Activated naive CD8-positive, alpha-beta T cell treated with anti-CD3 and anti-CD28 coated beads for 36 hours (primary cell): ENCODE measurements at regions not wholly inside any gene's neighbourhood (a gene's known extent, or its start where the extent isn't known, plus 50 kb on each side); places are given as distances from the start of the nearest gene placed in this dataset.

ENCODE experiments used
- DNase-seq: peaks from one replicate; pipeline ENCODE4 v3.0.0; 2021
- H3K27ac Mint-ChIP-seq: one replicate; pipeline ENCODE4 v1.8.0; 2022; ENCODE audit warnings: mild to moderate bottlenecking, moderate library complexity, mixed read lengths
- H3K27me3 Mint-ChIP-seq: one replicate; pipeline ENCODE4 v1.8.0; 2022; ENCODE audit warnings: mild to moderate bottlenecking, mixed read lengths
- H3K36me3 Mint-ChIP-seq: one replicate; pipeline ENCODE4 v1.8.0; 2021; ENCODE audit warnings: mild to moderate bottlenecking, mixed read lengths
- H3K4me1 Mint-ChIP-seq: one replicate; pipeline ENCODE4 v1.8.0; 2021; ENCODE audit warnings: mixed read lengths
- H3K4me3 Mint-ChIP-seq: one replicate; pipeline ENCODE4 v1.8.0; 2022; ENCODE audit warnings: mild to moderate bottlenecking, moderate library complexity, mixed read lengths
- H3K9me3 Mint-ChIP-seq: one replicate; pipeline ENCODE4 v1.8.0; 2022; ENCODE audit warnings: mixed read lengths

DNA sequence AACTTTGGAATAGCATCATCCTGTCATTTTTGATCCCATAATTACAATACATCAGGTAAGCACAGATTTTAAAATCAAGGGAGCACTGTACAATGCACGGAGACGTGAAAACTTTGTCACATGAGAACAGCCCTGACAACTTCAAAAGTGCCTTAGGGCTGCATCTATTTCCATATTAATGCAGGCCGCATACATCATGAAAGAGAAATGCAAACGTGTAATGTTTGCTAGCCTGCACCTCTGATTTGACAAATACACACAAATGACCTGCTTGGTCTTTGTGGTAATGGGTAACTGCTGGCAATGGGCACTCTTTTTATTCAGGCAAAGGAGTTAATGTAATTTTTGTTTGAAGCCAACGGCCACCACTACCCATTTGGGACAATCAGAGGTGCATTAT lies 202.0 kb upstream of the EPHA4 start:
- no peaks in the 10 kb centered on the region for H3K27me3 Mint-ChIP-seq
- no peak overlapping the region for H3K4me3 Mint-ChIP-seq
- H3K27ac Mint-ChIP-seq: no peak overlapping the region
- H3K4me1 Mint-ChIP-seq: no peaks in the 10 kb centered on the region
- DNase-seq: no peak
- no peaks in the 10 kb centered on the region for H3K36me3 Mint-ChIP-seq
- H3K9me3 Mint-ChIP-seq: no peaks in the 10 kb centered on the region

- Mint-ChIP-seq H3K4me1 (no peaks in the 10 kb centered on the region), H3K4me3 (no peak overlapping the region), H3K27me3 (no peaks in the 10 kb centered on the region), H3K36me3 (no peaks in the 10 kb centered on the region), H3K27ac (no peak overlapping the region), H3K9me3 (no peaks in the 10 kb centered on the region)
- no peak for DNase-seq
Observed at GRCh38 chr2:221771297-221771696, 199.2 kb upstream of the EPHA4 start.

DNA sequence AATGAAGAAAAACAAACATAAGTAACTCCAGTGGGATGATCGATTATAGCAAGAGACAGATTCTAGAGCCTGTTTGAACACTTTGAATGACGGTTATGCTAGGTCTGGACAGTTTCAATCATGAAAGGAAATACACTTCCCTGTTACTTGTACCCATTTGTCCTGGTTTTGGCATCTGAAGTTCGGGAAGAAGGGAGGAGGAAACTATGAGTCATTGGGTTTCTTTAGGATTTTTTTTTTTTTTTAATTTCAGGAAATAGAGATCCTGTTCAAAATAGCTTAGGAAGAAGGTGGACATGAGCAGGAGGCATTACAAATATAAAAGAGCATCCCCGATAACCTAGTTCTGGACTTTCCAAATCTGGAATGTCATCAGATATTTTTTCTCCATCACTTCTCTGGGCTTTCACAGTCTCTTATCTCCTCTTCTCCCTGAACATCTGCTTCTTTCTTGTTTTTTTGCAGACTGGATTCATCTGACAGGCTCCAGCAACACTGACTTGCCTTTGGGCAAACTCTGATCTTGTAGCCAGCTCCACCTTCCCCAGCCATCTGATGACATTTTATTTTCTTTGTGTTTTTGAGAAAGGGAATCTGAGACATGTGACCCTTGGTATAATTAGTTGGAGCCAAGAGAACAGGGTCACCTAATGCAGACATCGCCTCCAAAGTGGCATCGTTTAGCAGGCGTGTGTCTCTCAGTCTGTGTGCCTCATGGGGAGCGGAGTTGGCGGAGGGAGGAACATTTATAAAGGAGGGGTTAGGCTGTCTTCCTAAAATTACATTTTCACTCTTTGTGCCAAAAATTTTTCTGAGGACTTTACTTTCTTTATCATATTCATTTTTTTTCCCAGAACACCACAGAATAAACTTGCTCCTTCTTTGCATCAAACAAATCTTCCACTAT lies 195.3 kb upstream of the EPHA4 start:
- H3K27ac Mint-ChIP-seq: no peak overlapping the region
- no peaks in the 10 kb centered on the region for H3K4me1 Mint-ChIP-seq
- H3K27me3 Mint-ChIP-seq: no peaks in the 10 kb centered on the region
- no peaks in the 10 kb centered on the region for H3K36me3 Mint-ChIP-seq
- no peaks in the 10 kb centered on the region for H3K9me3 Mint-ChIP-seq
- no peak for DNase-seq
- H3K4me3 Mint-ChIP-seq: no peak overlapping the region

GRCh38 chr2:221762496-221762895 lies 190.4 kb upstream of the EPHA4 start:
- H3K9me3 Mint-ChIP-seq: peaks cover 10% of the 10 kb centered on the region
- no peak overlapping the region for H3K4me3 Mint-ChIP-seq
- H3K36me3 Mint-ChIP-seq: no peaks in the 10 kb centered on the region
- H3K4me1 Mint-ChIP-seq: no peaks in the 10 kb centered on the region
- H3K27ac Mint-ChIP-seq: no peak overlapping the region
- DNase-seq: no peak
- H3K27me3 Mint-ChIP-seq: no peaks in the 10 kb centered on the region

GRCh38 chr2:221761260-221761659 lies 189.2 kb upstream of the EPHA4 start:
- H3K4me1 Mint-ChIP-seq: no peaks in the 10 kb centered on the region
- H3K36me3 Mint-ChIP-seq: no peaks in the 10 kb centered on the region
- H3K9me3 Mint-ChIP-seq: peaks cover 10% of the 10 kb centered on the region
- no peak overlapping the region for H3K27ac Mint-ChIP-seq
- no peak overlapping the region for H3K4me3 Mint-ChIP-seq
- H3K27me3 Mint-ChIP-seq: no peaks in the 10 kb centered on the region
- no peak for DNase-seq

- Mint-ChIP-seq H3K4me1 (no peaks in the 10 kb centered on the region), H3K36me3 (no peaks in the 10 kb centered on the region), H3K27ac (no peak overlapping the region), H3K9me3 (peaks cover 11% of the 10 kb centered on the region), H3K27me3 (no peaks in the 10 kb centered on the region), H3K4me3 (no peak overlapping the region)
- no peak for DNase-seq
Observed at GRCh38 chr2:221758076-221758475, 186.0 kb upstream of the EPHA4 start.

GRCh38 chr2:221753401-221753800 lies 181.3 kb upstream of the EPHA4 start:
- no peaks in the 10 kb centered on the region for H3K36me3 Mint-ChIP-seq
- DNase-seq: no peak
- H3K4me3 Mint-ChIP-seq: no peak overlapping the region
- no peak overlapping the region for H3K27ac Mint-ChIP-seq
- H3K27me3 Mint-ChIP-seq: no peaks in the 10 kb centered on the region
- H3K9me3 Mint-ChIP-seq: peaks cover 6% of the 10 kb centered on the region
- H3K4me1 Mint-ChIP-seq: no peaks in the 10 kb centered on the region

GRCh38 chr2:221752781-221753180 lies 180.7 kb upstream of the EPHA4 start:
- Mint-ChIP-seq H3K27ac (no peak overlapping the region), H3K36me3 (no peaks in the 10 kb centered on the region), H3K4me3 (no peak overlapping the region), H3K9me3 (peaks cover 6% of the 10 kb centered on the region), H3K27me3 (no peaks in the 10 kb centered on the region), H3K4me1 (no peaks in the 10 kb centered on the region)
- no peak for DNase-seq

- no peak overlapping the region for H3K4me3 Mint-ChIP-seq
- DNase-seq: no peak
- H3K9me3 Mint-ChIP-seq: peaks cover 3% of the 10 kb centered on the region
- H3K36me3 Mint-ChIP-seq: no peaks in the 10 kb centered on the region
- no peaks in the 10 kb centered on the region for H3K4me1 Mint-ChIP-seq
- H3K27me3 Mint-ChIP-seq: no peaks in the 10 kb centered on the region
- H3K27ac Mint-ChIP-seq: no peak overlapping the region
Observed at GRCh38 chr2:221750316-221750715, 178.2 kb upstream of the EPHA4 start.

DNA sequence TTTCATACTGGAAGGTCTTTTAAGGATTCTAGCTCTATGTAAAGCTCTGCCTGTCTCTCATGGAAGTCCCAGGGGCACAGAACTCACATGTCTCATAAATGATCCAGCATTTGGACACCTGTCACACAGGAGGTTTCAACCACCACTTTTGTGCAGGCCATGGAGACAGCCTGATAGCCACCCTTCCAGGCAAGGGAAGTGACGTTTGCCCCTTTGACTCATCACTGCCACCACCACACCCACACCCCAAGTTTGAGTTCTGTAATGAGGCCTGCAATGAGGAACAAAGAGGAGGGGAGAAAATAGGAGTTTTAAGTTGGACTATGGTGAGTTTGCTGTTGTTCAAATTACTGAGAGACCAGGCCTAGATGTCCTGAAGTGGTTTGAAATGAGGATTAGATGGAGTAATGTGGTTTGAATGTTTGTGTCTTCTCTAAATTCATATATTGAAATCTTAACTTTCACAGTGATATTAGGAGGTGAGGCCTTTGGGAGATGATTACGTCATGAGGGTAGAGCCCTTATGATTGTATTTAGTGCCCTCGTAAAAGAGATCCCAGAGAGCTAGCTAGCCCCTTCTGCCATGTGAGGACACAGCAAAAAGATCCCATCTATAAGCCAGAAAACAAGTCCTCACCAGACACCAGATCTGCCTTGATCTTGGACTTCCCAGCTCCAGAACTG lies 175.3 kb upstream of the EPHA4 start:
- Mint-ChIP-seq H3K9me3 (peaks cover 7% of the 10 kb centered on the region), H3K36me3 (no peaks in the 10 kb centered on the region), H3K27ac (no peak overlapping the region), H3K4me3 (no peak overlapping the region), H3K4me1 (no peaks in the 10 kb centered on the region), H3K27me3 (no peaks in the 10 kb centered on the region)
- DNase-seq: no peak

DNA sequence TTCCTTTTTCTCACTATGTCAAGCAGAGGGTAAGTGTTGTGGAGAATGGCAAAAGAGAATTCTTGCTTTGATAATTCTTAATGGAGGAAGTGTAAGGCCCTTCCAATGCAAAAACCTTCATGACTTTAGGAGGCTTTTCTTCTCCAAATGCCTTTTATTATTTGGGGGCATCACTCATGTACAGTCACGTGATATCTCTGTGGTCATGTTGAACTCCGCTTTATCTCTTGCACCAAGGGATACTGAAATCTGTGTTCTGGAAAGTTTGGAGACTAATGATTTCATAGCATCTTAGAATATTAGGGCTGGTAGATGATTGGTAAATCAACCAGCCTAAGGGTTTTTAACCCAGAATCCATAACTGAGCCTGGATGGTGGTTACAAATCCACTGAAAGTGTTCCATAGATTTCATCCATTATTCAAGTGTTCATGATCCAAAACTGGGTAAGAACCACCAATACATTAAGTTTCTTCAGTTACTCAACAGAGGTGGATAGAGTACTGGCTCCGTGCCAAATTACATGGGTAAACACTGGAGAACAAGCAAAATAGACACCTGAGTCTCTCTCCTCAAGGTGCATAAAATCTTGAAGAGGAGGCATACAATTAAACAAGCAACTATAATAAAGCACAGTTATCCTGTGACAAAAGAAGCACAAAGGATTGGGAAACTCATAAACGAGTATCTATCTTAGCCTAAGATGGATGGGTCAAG lies 169.6 kb upstream of the EPHA4 start:
- Mint-ChIP-seq H3K36me3 (no peaks in the 10 kb centered on the region), H3K27ac (no peak overlapping the region), H3K9me3 (peaks cover 4% of the 10 kb centered on the region), H3K27me3 (no peaks in the 10 kb centered on the region), H3K4me3 (no peak overlapping the region), H3K4me1 (no peaks in the 10 kb centered on the region)
- no peak for DNase-seq

GRCh38 chr2:221731432-221732145 lies 159.5 kb upstream of the EPHA4 start:
- no peak overlapping the region for H3K27ac Mint-ChIP-seq
- no peak for DNase-seq
- H3K27me3 Mint-ChIP-seq: no peaks in the 10 kb centered on the region
- H3K4me1 Mint-ChIP-seq: no peaks in the 10 kb centered on the region
- peaks cover 4% of the 10 kb centered on the region for H3K9me3 Mint-ChIP-seq
- no peak overlapping the region for H3K4me3 Mint-ChIP-seq
- no peaks in the 10 kb centered on the region for H3K36me3 Mint-ChIP-seq

DNA sequence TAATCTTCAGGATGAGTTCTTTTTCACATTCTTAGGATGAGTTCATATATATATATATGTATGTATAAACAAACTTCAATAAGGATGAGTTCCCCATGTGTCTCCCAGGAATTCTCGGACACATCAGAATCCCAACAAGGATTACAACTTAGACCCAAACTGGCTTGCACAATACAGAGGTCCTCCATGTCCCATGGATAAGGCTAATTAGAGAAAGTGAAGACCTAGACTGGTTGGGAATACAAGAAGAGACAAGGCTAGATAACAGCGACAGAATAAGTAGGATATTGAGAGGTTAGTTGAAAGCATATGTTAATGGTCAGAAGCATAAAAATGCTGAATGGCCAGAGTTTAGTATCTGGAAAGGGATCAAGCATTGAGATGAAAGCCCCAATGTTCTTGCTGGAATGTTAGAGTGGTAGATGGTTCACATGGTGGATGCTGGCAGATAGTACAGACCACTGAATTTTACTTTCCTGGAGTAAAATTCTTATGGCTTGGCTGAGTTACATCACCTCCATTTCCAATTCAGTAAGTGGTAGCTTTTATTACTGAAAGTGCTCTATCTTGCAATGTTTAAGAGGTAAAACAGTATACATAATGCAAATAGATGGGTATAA lies 154.9 kb upstream of the EPHA4 start:
- peaks cover 6% of the 10 kb centered on the region for H3K9me3 Mint-ChIP-seq
- no peaks in the 10 kb centered on the region for H3K4me1 Mint-ChIP-seq
- no peak for DNase-seq
- H3K36me3 Mint-ChIP-seq: no peaks in the 10 kb centered on the region
- no peak overlapping the region for H3K27ac Mint-ChIP-seq
- no peak overlapping the region for H3K4me3 Mint-ChIP-seq
- peaks cover 2% of the 10 kb centered on the region for H3K27me3 Mint-ChIP-seq

DNA sequence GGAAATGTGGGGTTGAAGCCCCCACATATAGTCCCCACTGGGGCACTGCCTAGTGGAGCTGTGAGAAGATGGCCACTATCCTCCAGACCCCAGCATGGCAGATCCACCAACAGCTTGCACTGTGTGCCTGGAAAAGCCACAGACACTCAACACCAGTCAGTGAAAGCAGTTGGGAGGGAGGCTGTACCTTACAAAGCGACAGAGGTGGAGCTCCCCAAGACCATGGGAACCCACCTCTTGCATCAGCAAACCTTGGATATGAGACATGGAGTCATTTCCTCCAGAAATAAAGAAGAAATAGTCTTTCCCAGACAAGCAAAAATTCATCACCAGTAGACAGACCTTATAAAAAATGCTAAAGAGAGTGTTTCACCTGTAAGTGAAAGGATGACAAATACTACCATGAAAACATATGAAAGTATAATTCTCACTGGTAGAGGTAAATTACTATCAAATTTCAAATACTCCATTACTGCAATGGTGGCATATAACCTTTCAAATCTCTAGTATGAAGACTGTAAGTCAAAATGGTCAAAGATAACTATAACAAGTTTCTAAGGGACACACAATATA lies 152.6 kb upstream of the EPHA4 start:
- no peak overlapping the region for H3K27ac Mint-ChIP-seq
- no peaks in the 10 kb centered on the region for H3K4me1 Mint-ChIP-seq
- H3K9me3 Mint-ChIP-seq: peaks cover 6% of the 10 kb centered on the region
- no peak overlapping the region for H3K4me3 Mint-ChIP-seq
- H3K36me3 Mint-ChIP-seq: no peaks in the 10 kb centered on the region
- no peak for DNase-seq
- H3K27me3 Mint-ChIP-seq: peaks cover 2% of the 10 kb centered on the region
